K562 (cell line): ENCODE measurements at regions not wholly inside any gene's neighbourhood (a gene's known extent, or its start where the extent isn't known, plus 50 kb on each side); places are given as distances from the start of the nearest gene placed in this dataset.

Experiments used
- ATAC-seq: fragments of 200-7000 bp; cut with Tn5 transposase; 3 replicates; pipeline ENCODE4 v1.9.1; 2020; ENCODE audit warnings: moderate library complexity
- BruUV-seq: library from RNA; stranded (reverse); fragments of 400-500 nt; replicated peaks from 2 replicates; lab custom pipeline; 2021; lab: Mats Ljungman, UMichigan
- CTCF ChIA-PET: fragments of 300-600 bp; formaldehyde crosslinking; extraction: SDS; loops from one replicate; lab custom pipeline; 2021; ENCODE audit warnings: low intra/inter-chr PET ratio; lab: Yijun Ruan, JAX
- POLR2A ChIA-PET: fragments of 300-600, 350-650 bp; sonication (Branson Sonifier 250); formaldehyde crosslinking; extraction: SDS; loops from one replicate; lab custom pipeline; 2021; ENCODE audit warnings: antibody characterized with exemption, inconsistent platforms; lab: Yijun Ruan, JAX
- DNase-seq, 4 experiments: peaks; one replicate each; pipeline versions ENCODE4 v3.0.0 to v3.0.0-alpha.2; 2011 to 2018; ENCODE audit warnings: low spot score in 3 of 4, mixed read lengths in 3 of 4; ENCODE audit errors: extremely low read depth in 1 of 4
- FAIRE-seq: peaks from 2 replicates; lab custom pipeline; 2011; peaks lifted over from hg19 to GRCh38; lab: Jason Lieb, UNC
- H2AFZ ChIP-seq: 2 replicates; pipeline ENCODE4 v1.6.0; 2011; ENCODE audit warnings: low read depth, low read length, control low read depth, inconsistent platforms
- H3K27ac ChIP-seq: fragments of 200-600 bp; 3 replicates; pipeline ENCODE4 v1.8.0; 2011; ENCODE audit warnings: low read depth, mild to moderate bottlenecking, control low read depth, inconsistent platforms, low read length, moderate library complexity, mixed read lengths; ENCODE audit errors: extremely low read depth
- H3K27me3 ChIP-seq, 2 experiments: fragments of 300-600 bp in 1 of 2; 2 replicates in 1 of 2; 3 replicates in 1 of 2; pipeline versions ENCODE4 v1.6.0 to v1.8.0; 2011; ENCODE audit warnings: inconsistent platforms in 2 of 2, low read length in 2 of 2, mild to moderate bottlenecking in 1 of 2, mixed read lengths in 1 of 2, moderate library complexity in 1 of 2; ENCODE audit not compliant: control insufficient read depth in 2 of 2, insufficient read depth in 2 of 2
- H3K36me3 ChIP-seq: fragments of 300-600 bp; 3 replicates; pipeline ENCODE4 v1.8.0; 2011; ENCODE audit warnings: mild to moderate bottlenecking, low read length, inconsistent platforms; ENCODE audit not compliant: control insufficient read depth, insufficient read depth
- H3K4me1 ChIP-seq, 2 experiments: fragments of 200-600 bp in 1 of 2; replicated peaks in 1 of 2; 2 replicates in 1 of 2; 3 replicates in 1 of 2; pipeline versions ENCODE4 v1.5.1 to v1.8.0; 2011; ENCODE audit warnings: inconsistent platforms in 2 of 2, low read length in 2 of 2, mild to moderate bottlenecking in 1 of 2, mixed read lengths in 1 of 2, moderate library complexity in 1 of 2; ENCODE audit not compliant: control insufficient read depth in 2 of 2, insufficient read depth in 2 of 2
- H3K4me2 ChIP-seq: 2 replicates; pipeline ENCODE4 v1.6.1; 2011; ENCODE audit warnings: low read length, control low read depth, inconsistent platforms, mixed read lengths; ENCODE audit not compliant: insufficient read depth
- H3K4me3 ChIP-seq: fragments of 200-600 bp; sonication (generic), shearing (Covaris generic); 2 replicates; pipeline ENCODE4 v1.5.1; 2016; ENCODE audit warnings: control low read depth, inconsistent platforms
- H3K79me2 ChIP-seq: fragments of 200-600 bp; 3 replicates; pipeline ENCODE4 v1.8.0; 2011; ENCODE audit warnings: low read length, inconsistent platforms; ENCODE audit not compliant: control insufficient read depth, insufficient read depth
- H3K9ac ChIP-seq, 2 experiments: 2 replicates each; pipeline versions ENCODE4 v1.6.0 to v1.6.1; 2011; ENCODE audit warnings: low read depth in 2 of 2, low read length in 2 of 2, control low read depth in 1 of 2, inconsistent platforms in 1 of 2, mild to moderate bottlenecking in 1 of 2, mixed read lengths in 1 of 2; ENCODE audit not compliant: insufficient read depth in 1 of 2
- H3K9me1 ChIP-seq: one replicate; pipeline ENCODE4 v1.6.0; 2011; ENCODE audit warnings: inconsistent platforms, mild to moderate bottlenecking, low read length, moderate library complexity; ENCODE audit not compliant: control insufficient read depth, insufficient read depth
- H3K9me3 ChIP-seq: replicated peaks from 2 replicates; pipeline ENCODE4 v1.5.1; 2011; ENCODE audit warnings: low read depth, low read length, inconsistent platforms; ENCODE audit not compliant: control insufficient read depth, insufficient read depth
- H4K20me1 ChIP-seq: replicated peaks from 2 replicates; pipeline ENCODE4 v1.6.1; 2011; ENCODE audit warnings: low read length, inconsistent platforms, mixed read lengths; ENCODE audit not compliant: control insufficient read depth, insufficient read depth
- ADNP ChIP-seq: fragments of 200-800 bp; sonication (Bioruptor generic); IDR thresholded peaks from 2 replicates; pipeline ENCODE4 v1.6.1; 2016; ENCODE audit warnings: missing genetic modification characterization, missing compliant biosample characterization
- CAMTA2 ChIP-seq: fragments of 250-450 bp; sonication (Bioruptor Pico); conservative IDR thresholded peaks from 2 replicates; pipeline ENCODE4 v1.5.1; 2022
- CCAR2 ChIP-seq: fragments of 200-400 bp; formaldehyde crosslinking; IDR thresholded peaks from 2 replicates; pipeline ENCODE4 v1.6.1; 2017; ENCODE audit warnings: mild to moderate bottlenecking, low read depth, low read length
- GABPB2 ChIP-seq: fragments of 250-450 bp; sonication (Bioruptor Pico); conservative IDR thresholded peaks from 2 replicates; pipeline ENCODE4 v1.5.1; 2021; ENCODE audit warnings: mild to moderate bottlenecking
- HMGXB4 ChIP-seq: sonication (generic); formaldehyde crosslinking; IDR thresholded peaks from 2 replicates; pipeline ENCODE4 v1.8.1; 2023; ENCODE audit warnings: mild to moderate bottlenecking, missing genetic modification reagents
- IRF2 ChIP-seq: sonication (generic); formaldehyde crosslinking; IDR thresholded peaks from 2 replicates; pipeline ENCODE4 v1.8.1; 2022; ENCODE audit warnings: mild to moderate bottlenecking, missing genetic modification reagents
- JUNB ChIP-seq: fragments of 450-650 bp; formaldehyde crosslinking; conservative IDR thresholded peaks from 2 replicates; pipeline ENCODE4 v1.4.0; 2020; ENCODE audit warnings: mild to moderate bottlenecking
- LEF1 ChIP-seq: fragments of 450-650 bp; IDR thresholded peaks from 2 replicates; pipeline ENCODE4 v1.6.1; 2016; ENCODE audit warnings: mild to moderate bottlenecking
- MAX ChIP-seq: sonication (generic); formaldehyde crosslinking; IDR thresholded peaks from 2 replicates; pipeline ENCODE4 v1.9.0; 2022; ENCODE audit warnings: mild to moderate bottlenecking, missing genetic modification reagents
- MTA2 ChIP-seq: fragments of 450-650 bp; IDR thresholded peaks from 2 replicates; pipeline ENCODE4 v1.6.1; 2016; ENCODE audit warnings: low read depth
- NCOA6 ChIP-seq: fragments of 450-650 bp; IDR thresholded peaks from 2 replicates; pipeline ENCODE4 v1.6.1; 2017; ENCODE audit warnings: mild to moderate bottlenecking
- NFE2L1 ChIP-seq: fragments of 450-650 bp; IDR thresholded peaks from 2 replicates; pipeline ENCODE4 v1.6.1; 2016; ENCODE audit warnings: missing genetic modification characterization, low read depth, mild to moderate bottlenecking, missing compliant biosample characterization, moderate library complexity, borderline replicate concordance
- PTRF ChIP-seq: fragments of 450-650 bp; IDR thresholded peaks from 2 replicates; pipeline ENCODE4 v1.6.1; 2016; ENCODE audit warnings: mild to moderate bottlenecking, missing genetic modification characterization, missing compliant biosample characterization
- SMAD1 ChIP-seq: fragments of 150-350 bp; IDR thresholded peaks from 2 replicates; pipeline ENCODE4 v1.6.1; 2014; ENCODE audit warnings: low read length, low read depth; ENCODE audit not compliant: partially characterized antibody
- SMAD3 ChIP-seq: fragments of 450-650 bp; formaldehyde crosslinking; conservative IDR thresholded peaks from 2 replicates; pipeline ENCODE4 v1.4.0; 2020; ENCODE audit warnings: mild to moderate bottlenecking
- SMC3 ChIP-seq: conservative IDR thresholded peaks from 2 replicates; pipeline ENCODE4 v1.6.1; 2011; ENCODE audit warnings: low read depth, low read length, improper control_type of control experiment; ENCODE audit not compliant: insufficient read depth
- SPI1 ChIP-seq: IDR thresholded peaks from 2 replicates; pipeline ENCODE4 v1.6.1; 2011; ENCODE audit warnings: low read depth, low read length, control low read depth, borderline replicate concordance
- ZNF232 ChIP-seq: sonication (generic); formaldehyde crosslinking; IDR thresholded peaks from 2 replicates; pipeline ENCODE4 v1.8.0; 2022; ENCODE audit warnings: mild to moderate bottlenecking, missing genetic modification reagents
- ZNF41 ChIP-seq: fragments of 250-450 bp; sonication (Bioruptor Pico); conservative IDR thresholded peaks from 2 replicates; pipeline ENCODE4 v1.4.0; 2020; ENCODE audit warnings: mild to moderate bottlenecking
- ZNF512 ChIP-seq: IDR thresholded peaks from 2 replicates; pipeline ENCODE4 v1.6.1; 2016; ENCODE audit warnings: missing genetic modification characterization, missing compliant biosample characterization
- WGBS: fragments of 100-300 bp; shearing (Covaris generic); methylation state at CpG from one replicate; pipeline ENCODE4 v1.1.6; 2016; ENCODE audit warnings: low coverage, mixed read lengths; ENCODE audit not compliant: insufficient coverage; ENCODE audit errors: missing lambda C conversion rate; 5-methylcytosine and 5-hydroxymethylcytosine counted together
- in situ Hi-C: fragments of 300-500 bp; cut with MboI; formaldehyde crosslinking; loops from 4 replicates; pipeline ENCODE4 v1.15.0; 2018; ENCODE audit warnings: inconsistent platforms, mixed read lengths
- intact Hi-C: fragments of 100-400 bp; cut with micrococcal nuclease; formaldehyde crosslinking; loops from 2 replicates; pipeline ENCODE4 v1.14.2; 2022

GRCh38 chr14:43438056-43438455, 1069.0 kb downstream of the FSCB start:
- intact Hi-C loops (no loop called here), in situ Hi-C loops (no loop called here)
- H3K4me1 ChIP-seq = no peaks in the 10 kb centered on the region
- DNase-seq (no peak), ATAC-seq (no peak), FAIRE-seq (no peak)
- WGBS = 2% methylated on average over 3 of the region's 3 CpGs
- H4K20me1 ChIP-seq = no peaks in the 10 kb centered on the region
- H3K4me3 ChIP-seq = no peak overlapping the region
- H3K9ac ChIP-seq = no peak overlapping the region
- ChIA-PET CTCF (no interaction called here), POLR2A (no interaction called here)
- H3K36me3 ChIP-seq = no peaks in the 10 kb centered on the region
- H3K27me3 ChIP-seq = no peaks in the 10 kb centered on the region
- no peak overlapping the region for H3K4me2 ChIP-seq
- H2AFZ ChIP-seq = no peak overlapping the region
- no peaks in the 10 kb centered on the region for H3K79me2 ChIP-seq
- BruUV-seq = no TSS peak
- no peaks in the 10 kb centered on the region; the same call in 1 of the 2 replicates for H3K9me3 ChIP-seq
- TF ChIP-seq ZNF232 (no peak), LEF1 (no peak), HMGXB4 (no peak), SMAD3 (CRISPR knock-in tag) (no peak), NFE2L1 (tag) (no peak), NCOA6 (no peak), ZNF41 (CRISPR knock-in tag) (no peak), SPI1 (no peak), SMAD1 (no peak), GABPB2 (CRISPR knock-in tag) (no peak), MAX (CRISPR knock-in tag) (no peak), ADNP (tag) (no peak), JUNB (CRISPR knock-in tag) (no peak), SMC3 (no peak), CCAR2 (no peak), MTA2 (no peak), IRF2 (CRISPR knock-in tag) (no peak), CAMTA2 (CRISPR knock-in tag) (no peak), ZNF512 (tag) (no peak), PTRF (tag) (no peak)
- no peak overlapping the region for H3K27ac ChIP-seq
- no peaks in the 10 kb centered on the region for H3K9me1 ChIP-seq
